ENCODE measurements at regions not wholly inside any gene's neighbourhood (a gene's known extent, or its start where the extent isn't known, plus 50 kb on each side); places are given as distances from the start of the nearest gene placed in this dataset.

GRCh38 chr13:37448153-37448552 lies 150.4 kb downstream of the POSTN start:
- POLR2A ChIA-PET, result no interaction called here
- TF ChIP-seq ZNF384 (IDR thresholded peaks at IDR 0.05) (no peak), LEF1 (IDR thresholded peaks at IDR 0.05; ENCODE audit: borderline replicate concordance) (no peak), NFRKB (IDR thresholded peaks at IDR 0.05) (no peak), BHLHE40 (IDR thresholded peaks at IDR 0.05; ENCODE audit: borderline replicate concordance) (no peak), TARDBP (IDR thresholded peaks at IDR 0.05) (no peak), CTBP1 (IDR thresholded peaks at IDR 0.05; ENCODE audit: borderline replicate concordance) (no peak)
- DNase-seq (ENCODE audit: extremely low spot score), result no peak
- CTCF ChIA-PET, result no interaction called here

GRCh38 chr13:37446503-37446902 lies 152.1 kb downstream of the POSTN start:
- ChIA-PET POLR2A (no interaction called here), CTCF (no interaction called here)
- TF ChIP-seq ELF4 (IDR thresholded peaks at IDR 0.05) (no peak), FOXK2 (IDR thresholded peaks at IDR 0.05) (no peak), LEF1 (IDR thresholded peaks at IDR 0.05; ENCODE audit: borderline replicate concordance) (no peak), L3MBTL2 (conservative IDR thresholded peaks at IDR 0.05) (no peak), NFRKB (IDR thresholded peaks at IDR 0.05) (no peak), TARDBP (IDR thresholded peaks at IDR 0.05) (no peak), PKNOX1 (IDR thresholded peaks at IDR 0.05) (no peak), HDGF (IDR thresholded peaks at IDR 0.05; ENCODE audit: borderline replicate concordance) (no peak), SUZ12 (IDR thresholded peaks at IDR 0.05) (no peak), FOXM1 (IDR thresholded peaks at IDR 0.05; ENCODE audit: borderline replicate concordance) (no peak), ARNT (IDR thresholded peaks at IDR 0.05) (no peak), ZNF384 (IDR thresholded peaks at IDR 0.05) (no peak), CTBP1 (IDR thresholded peaks at IDR 0.05; ENCODE audit: borderline replicate concordance) (no peak)
- no peak for DNase-seq (ENCODE audit: extremely low spot score)

DNA sequence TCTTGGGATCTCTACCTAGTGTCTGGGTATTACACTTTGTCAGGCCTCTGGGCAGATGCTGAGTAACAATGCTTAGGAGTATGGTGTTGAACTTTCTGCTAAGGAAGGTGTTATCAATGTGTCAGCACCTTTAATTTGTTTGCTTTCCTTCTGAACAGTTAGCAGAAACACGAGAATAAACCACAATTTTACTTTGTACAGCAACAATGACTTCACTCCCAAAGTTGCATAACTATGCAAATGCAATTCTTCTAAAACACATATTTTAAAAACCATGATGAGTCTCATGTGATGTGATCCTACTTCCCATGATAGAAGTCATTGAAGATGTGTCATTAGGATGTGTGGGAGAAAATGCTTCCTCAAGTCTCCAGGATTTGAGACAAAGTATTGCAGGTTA lies 155.0 kb downstream of the POSTN start:
- ChIA-PET CTCF (no interaction called here), POLR2A (no interaction called here)
- TF ChIP-seq ZNF384 (IDR thresholded peaks at IDR 0.05) (no peak), TARDBP (IDR thresholded peaks at IDR 0.05) (no peak), ELF4 (IDR thresholded peaks at IDR 0.05) (no peak), FOXA1 (IDR thresholded peaks at IDR 0.05) (no peak), NFRKB (IDR thresholded peaks at IDR 0.05) (no peak), FOXM1 (IDR thresholded peaks at IDR 0.05; ENCODE audit: borderline replicate concordance) (no peak), BHLHE40 (IDR thresholded peaks at IDR 0.05; ENCODE audit: borderline replicate concordance) (no peak), HDGF (IDR thresholded peaks at IDR 0.05; ENCODE audit: borderline replicate concordance) (no peak), L3MBTL2 (conservative IDR thresholded peaks at IDR 0.05) (no peak), CTBP1 (IDR thresholded peaks at IDR 0.05; ENCODE audit: borderline replicate concordance) (no peak), SP1 (IDR thresholded peaks at IDR 0.05) (no peak), PKNOX1 (IDR thresholded peaks at IDR 0.05) (no peak), LEF1 (IDR thresholded peaks at IDR 0.05; ENCODE audit: borderline replicate concordance) (no peak), FOXK2 (IDR thresholded peaks at IDR 0.05) (no peak), ARNT (IDR thresholded peaks at IDR 0.05) (no peak)
- DNase-seq (ENCODE audit: extremely low spot score), result no peak

DNA sequence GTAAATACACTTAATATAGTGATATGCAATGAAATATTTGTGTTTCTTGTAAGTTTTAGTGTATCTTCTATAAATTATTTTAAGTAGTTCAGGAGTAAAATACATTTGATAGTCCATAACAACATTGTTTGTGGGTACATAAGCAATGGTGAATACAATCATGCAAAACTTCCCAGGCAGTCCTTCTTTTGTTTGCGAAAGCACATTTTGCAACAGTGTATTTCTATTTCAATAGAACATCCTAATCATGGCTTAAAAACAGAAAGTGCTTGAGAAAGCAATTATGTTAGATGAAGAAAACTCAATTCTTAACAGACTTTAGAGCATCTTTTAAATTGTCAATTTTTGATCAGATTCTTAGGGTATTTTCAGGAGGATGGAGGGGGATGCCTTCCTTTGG lies 155.6 kb downstream of the POSTN start:
- DNase-seq (ENCODE audit: extremely low spot score), result no peak
- CTCF ChIA-PET, result no interaction called here
- TF ChIP-seq L3MBTL2 (conservative IDR thresholded peaks at IDR 0.05) (no peak), NFRKB (IDR thresholded peaks at IDR 0.05) (no peak), ZNF384 (IDR thresholded peaks at IDR 0.05) (no peak), PKNOX1 (IDR thresholded peaks at IDR 0.05) (no peak), BHLHE40 (IDR thresholded peaks at IDR 0.05; ENCODE audit: borderline replicate concordance) (no peak), CTBP1 (IDR thresholded peaks at IDR 0.05; ENCODE audit: borderline replicate concordance) (no peak), ELF4 (IDR thresholded peaks at IDR 0.05) (no peak), ARNT (IDR thresholded peaks at IDR 0.05) (no peak), FOXM1 (IDR thresholded peaks at IDR 0.05; ENCODE audit: borderline replicate concordance) (no peak), TARDBP (IDR thresholded peaks at IDR 0.05) (no peak), HDGF (IDR thresholded peaks at IDR 0.05; ENCODE audit: borderline replicate concordance) (no peak)
- POLR2A ChIA-PET, result no interaction called here

DNA sequence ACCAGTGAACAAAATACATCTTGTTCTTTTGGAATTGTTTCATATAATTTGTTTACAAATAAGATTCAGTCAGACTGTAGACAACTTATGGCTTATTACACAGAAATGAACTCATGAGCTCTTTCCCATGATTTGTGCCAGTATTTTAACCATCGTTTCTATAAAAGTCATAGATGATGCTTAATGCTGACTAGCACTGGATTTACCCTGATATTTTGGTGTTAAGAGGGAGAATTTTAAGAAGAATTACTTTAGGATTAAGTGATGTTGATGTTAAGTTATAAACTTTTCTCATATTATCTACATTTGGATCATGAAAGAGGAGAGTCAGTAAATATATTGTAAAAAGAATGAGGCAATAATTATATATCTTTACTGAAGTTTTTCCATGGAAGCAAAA lies 162.7 kb downstream of the POSTN start:
- no peak for DNase-seq (ENCODE audit: extremely low spot score)
- ChIA-PET CTCF (no interaction called here), POLR2A (no interaction called here)
- no peak for TF ChIP-seq ZNF384 (IDR thresholded peaks at IDR 0.05)
- no peak for TF ChIP-seq HDGF (IDR thresholded peaks at IDR 0.05; ENCODE audit: borderline replicate concordance)
- no peak for TF ChIP-seq L3MBTL2 (conservative IDR thresholded peaks at IDR 0.05)
- TF ChIP-seq SUZ12 (IDR thresholded peaks at IDR 0.05), result no peak
- no peak for TF ChIP-seq NFRKB (IDR thresholded peaks at IDR 0.05)
- TF ChIP-seq CTBP1 (IDR thresholded peaks at IDR 0.05; ENCODE audit: borderline replicate concordance), result no peak
- TF ChIP-seq SP1 (IDR thresholded peaks at IDR 0.05), result no peak

- ChIA-PET POLR2A (no interaction called here), CTCF (no interaction called here)
Observed at GRCh38 chr13:37433086-37433485, 165.5 kb downstream of the POSTN start.

More at GRCh38 chr13:37433086-37433485, 165.5 kb downstream of the POSTN start:
- no peak for DNase-seq (ENCODE audit: extremely low spot score)
- no peak for TF ChIP-seq HDGF (IDR thresholded peaks at IDR 0.05; ENCODE audit: borderline replicate concordance)
- TF ChIP-seq ARNT (IDR thresholded peaks at IDR 0.05), result no peak
- no peak for TF ChIP-seq NFRKB (IDR thresholded peaks at IDR 0.05)
- no peak for TF ChIP-seq SP1 (IDR thresholded peaks at IDR 0.05)
- no peak for TF ChIP-seq ELF4 (IDR thresholded peaks at IDR 0.05)
- no peak for TF ChIP-seq ZNF384 (IDR thresholded peaks at IDR 0.05)
- TF ChIP-seq FOXK2 (IDR thresholded peaks at IDR 0.05), result no peak
- no peak for TF ChIP-seq SUZ12 (IDR thresholded peaks at IDR 0.05)
- TF ChIP-seq TARDBP (IDR thresholded peaks at IDR 0.05), result no peak
- TF ChIP-seq PKNOX1 (IDR thresholded peaks at IDR 0.05), result no peak
- TF ChIP-seq BHLHE40 (IDR thresholded peaks at IDR 0.05; ENCODE audit: borderline replicate concordance), result no peak
- no peak for TF ChIP-seq CTBP1 (IDR thresholded peaks at IDR 0.05; ENCODE audit: borderline replicate concordance)
- no peak for TF ChIP-seq L3MBTL2 (conservative IDR thresholded peaks at IDR 0.05)
- TF ChIP-seq LEF1 (IDR thresholded peaks at IDR 0.05; ENCODE audit: borderline replicate concordance), result no peak

Data from HEK293T (cell line).